ENCODE measurements at regions not wholly inside any gene's neighbourhood (a gene's known extent, or its start where the extent isn't known, plus 50 kb on each side); places are given as distances from the start of the nearest gene placed in this dataset.

GRCh38 chr11:82494988-82495432, 238.7 kb downstream of the FAM181B start:
- TF ChIP-seq CTCF (IDR thresholded peaks at IDR 0.05; ENCODE audit: poor library complexity), result peak; percentile 41
- no peak for TF ChIP-seq EZH2 (IDR thresholded peaks at IDR 0.05; ENCODE audit: borderline replicate concordance)
